GM21529 (cell line): ENCODE measurements at regions not wholly inside any gene's neighbourhood (a gene's known extent, or its start where the extent isn't known, plus 50 kb on each side); places are given as distances from the start of the nearest gene placed in this dataset.

ENCODE experiments used
- ATAC-seq: cut with Tn5 transposase; IDR thresholded peaks from one replicate; pipeline ENCODE4 v1.9.1; 2021; ENCODE audit not compliant: unreplicated experiment

DNA sequence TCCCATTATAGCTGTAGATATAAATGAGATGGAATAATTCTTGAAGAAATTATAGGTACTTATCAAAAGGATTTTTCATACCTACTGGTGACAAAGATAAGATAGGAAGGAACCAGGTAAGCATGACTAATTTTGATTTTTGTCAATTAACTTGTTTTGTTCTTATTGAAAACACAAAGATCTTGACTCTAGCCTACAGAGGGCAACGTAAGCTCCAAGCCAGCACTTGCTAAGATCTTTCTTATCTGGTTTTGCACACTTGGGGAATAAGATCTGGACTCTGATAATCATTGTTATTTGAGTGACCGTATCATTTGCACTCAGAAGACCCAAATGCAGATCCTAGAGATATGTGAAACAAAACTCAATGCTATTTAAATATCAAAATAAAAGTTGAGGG, 223.4 kb downstream of the VEGFC start:
- no peak for ATAC-seq

DNA sequence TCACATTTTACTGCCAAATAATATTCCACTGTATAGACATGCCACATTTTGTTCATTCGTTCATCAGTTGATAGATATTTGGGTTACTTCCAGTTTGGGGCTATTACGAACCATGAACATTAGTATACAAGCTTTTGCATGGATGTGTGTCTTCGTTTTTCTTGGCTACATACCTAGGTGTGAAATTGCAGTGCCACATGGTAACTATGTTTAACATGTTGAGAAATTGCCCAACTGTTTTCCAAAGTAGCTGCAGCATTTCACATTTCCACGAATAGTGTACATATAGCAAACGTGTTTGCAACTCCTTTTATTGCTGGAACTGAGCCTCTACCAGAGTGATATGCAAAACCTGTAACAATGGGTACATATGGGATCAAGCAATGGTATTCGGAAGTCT, 221.5 kb downstream of the VEGFC start:
- ATAC-seq, result no peak

DNA sequence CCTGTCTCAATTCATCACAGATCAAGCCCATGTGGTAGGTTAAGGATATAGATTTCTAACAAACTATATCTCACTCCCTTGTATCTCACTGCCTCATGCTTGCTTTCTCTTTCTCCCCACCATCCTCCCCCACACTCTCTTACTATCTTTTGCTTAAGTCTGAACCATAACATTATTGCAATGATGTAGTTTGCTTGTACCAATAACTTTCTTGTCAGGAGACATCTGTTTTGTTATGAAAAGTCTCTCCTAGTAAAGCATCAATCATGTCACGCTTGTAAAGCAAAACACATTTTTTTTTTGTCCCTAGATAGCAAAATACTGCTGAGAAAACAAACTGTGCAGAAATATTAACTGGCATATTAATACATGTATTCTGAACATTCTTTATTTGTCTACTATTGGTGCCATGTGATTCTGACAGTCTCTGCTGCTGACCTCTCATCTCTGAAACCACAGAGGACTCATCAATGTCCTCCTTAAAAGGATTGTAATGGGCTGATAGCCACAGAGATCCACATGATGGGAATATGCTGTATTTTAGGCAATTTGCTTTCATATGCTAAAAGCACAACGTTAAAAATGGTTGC, 217.5 kb downstream of the VEGFC start:
- no peak for ATAC-seq

DNA sequence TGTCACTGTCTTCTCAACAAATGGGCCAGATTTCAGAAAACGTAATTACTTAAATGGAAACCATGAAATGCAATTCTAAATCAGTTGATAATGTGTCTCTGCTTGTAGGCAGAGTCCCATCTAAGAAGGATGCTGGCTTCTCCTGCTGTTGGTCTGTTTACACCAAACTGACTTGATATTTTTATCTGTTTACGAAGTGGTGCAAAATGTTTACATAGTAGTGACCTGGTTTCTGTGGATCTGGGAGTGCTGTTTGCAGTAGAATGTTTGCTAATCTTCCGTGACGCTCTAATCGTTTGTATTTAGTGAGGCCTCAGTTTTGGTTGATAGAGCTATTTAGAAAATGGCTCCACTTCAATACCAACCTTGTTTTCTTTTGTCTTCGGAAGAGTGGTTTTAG, 213.5 kb downstream of the VEGFC start:
- no peak for ATAC-seq

DNA sequence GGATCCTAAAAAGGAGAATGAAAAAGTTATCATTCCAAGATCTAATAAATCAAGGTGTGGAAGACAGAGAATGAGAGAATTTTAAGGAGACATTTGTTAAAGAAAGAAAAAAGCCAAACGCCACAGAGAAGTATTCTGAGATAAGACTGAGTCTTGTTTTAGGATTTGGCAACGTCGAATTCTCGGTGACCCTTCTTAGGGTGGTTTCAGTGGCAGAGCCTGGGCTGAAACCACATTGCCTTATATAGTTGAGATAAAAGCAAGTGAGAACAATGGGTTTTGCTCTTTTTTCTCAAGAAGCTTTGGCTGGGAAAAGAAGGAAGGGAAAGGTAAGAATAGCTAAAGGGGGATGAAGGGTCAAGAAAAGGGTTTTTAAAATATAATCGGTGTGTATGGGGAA, 209.4 kb downstream of the VEGFC start:
- ATAC-seq, result no peak

DNA sequence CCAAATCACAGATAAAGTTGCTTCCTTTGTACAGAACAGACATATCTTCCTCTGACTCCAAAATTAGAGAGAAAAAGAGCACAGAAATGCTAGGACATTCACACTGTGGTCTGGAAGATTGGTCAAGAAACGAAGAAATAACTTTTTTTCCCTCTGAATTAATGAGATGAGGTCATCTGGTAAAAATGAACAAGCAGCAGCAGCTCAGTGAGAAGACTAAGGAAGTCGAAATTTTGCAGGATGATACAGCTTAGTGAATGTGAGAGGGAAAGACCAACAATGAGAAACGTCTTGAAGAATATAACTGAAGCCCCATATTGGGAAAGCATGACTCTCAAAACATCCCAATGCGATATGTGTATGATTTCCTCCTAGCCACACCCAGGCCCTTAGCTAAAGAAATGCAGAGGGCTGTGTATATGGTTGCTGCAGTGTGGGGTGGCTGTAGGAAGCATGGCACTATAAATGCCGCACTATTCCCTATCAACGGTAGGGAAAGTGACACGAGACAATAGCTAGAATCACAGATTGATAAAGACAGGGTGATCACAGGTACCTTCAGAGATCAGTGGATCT, 208.6 kb downstream of the VEGFC start:
- ATAC-seq, result no peak

DNA sequence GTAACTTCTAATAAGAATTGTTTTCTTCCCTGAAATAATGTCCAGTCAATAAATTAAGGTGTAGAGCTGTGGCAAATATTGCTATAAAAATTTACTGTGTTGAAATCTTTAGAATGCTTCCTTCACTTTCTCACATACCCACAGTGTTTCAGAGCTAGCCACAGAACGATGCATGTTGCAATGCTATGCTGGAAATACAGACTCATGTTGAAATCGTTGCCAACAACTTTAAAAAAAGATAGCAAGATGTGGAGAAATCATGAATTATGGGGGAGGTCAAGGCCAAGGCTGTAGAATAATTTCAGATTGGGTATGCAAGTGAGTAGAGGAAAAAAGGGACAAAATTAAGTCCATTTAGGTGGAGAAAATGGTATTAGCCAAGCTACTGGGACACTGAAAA, 204.8 kb downstream of the VEGFC start:
- ATAC-seq, result no peak

DNA sequence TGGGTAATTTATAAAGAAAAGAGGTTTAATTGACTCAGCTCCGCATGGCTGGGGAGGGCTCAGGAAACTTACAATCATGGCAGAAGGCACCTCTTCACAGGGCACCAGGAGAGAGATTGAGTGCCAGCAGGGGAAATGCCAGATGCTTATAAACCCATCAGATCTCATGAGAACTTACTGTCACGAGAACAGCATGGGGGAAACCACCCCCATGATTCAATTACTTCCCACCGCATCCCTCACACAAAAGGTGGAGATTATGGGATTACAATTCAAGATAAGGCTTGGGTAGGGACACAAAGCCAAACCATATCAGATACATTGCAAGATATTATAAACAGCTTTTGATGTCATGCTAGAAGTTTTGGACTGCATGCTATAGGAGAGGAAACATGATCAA, 204.3 kb downstream of the VEGFC start:
- ATAC-seq, result no peak

DNA sequence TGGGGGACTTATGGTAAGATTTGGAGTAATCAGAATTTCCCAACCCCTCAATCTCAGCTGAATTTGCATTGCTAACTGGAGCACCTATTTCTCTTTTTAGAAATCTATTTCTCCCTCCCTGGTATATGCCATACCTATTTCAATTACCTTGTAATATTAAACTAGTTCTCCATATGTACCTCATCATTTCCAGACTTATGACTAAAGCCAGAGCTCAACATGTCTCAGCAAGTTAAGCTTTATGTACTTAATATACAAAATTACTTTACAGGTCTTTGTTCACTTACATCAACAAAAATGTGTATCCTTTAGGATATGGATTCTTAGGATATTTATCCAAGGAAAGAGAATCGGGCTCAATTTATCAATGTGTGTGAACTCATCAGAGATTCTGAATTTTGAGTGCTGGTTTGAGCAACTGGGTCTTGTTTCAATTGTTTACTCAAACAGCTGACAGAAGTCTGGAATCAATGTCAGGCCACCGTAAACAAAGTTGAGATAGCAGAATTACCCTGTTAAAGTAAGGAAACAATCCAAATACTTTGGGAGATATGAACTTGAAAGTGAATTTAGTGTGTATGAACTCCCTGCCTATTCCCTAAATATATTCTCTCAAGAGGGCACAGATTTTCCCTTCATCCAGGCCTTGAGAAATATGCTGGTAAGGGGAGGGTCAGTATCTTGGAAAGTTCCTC, 199.6 kb downstream of the VEGFC start:
- ATAC-seq, result no peak

DNA sequence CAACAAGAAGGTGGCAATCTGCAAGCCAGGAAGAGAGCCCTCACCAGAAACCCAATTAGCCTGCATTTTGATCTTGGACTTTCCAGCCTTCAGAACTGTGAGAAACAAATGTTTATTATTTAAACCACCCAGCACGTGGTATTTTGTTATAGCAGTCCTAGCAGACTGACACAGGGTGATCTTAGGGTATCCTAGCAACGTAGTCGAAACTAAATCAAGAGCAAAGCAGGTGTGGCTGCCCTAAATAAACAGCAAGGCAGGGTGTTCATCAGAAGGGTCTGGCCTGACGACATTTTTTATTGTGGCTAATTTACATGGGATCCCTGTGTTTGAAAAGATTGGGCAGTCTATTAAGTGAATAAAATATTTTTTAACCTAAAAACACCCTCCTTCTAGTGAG, 198.8 kb downstream of the VEGFC start:
- no peak for ATAC-seq

DNA sequence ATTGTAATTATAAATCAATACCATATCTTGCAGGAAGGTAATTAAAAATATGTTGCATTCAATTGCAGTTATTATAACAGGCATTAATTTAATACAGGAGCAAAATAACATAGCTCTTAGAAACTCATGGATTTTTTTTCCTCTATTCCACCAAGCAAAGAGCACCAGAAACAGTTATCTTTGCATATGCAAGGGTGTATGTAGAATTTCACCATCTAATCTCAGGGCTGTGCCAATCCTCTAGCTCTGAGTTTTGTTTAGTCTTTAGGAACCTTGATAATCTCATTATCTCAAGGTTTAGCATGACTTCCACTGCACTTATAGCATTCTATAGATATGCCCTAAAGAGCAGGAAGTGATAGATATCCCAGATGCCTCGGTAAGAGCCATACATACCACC, 197.5 kb downstream of the VEGFC start:
- no peak for ATAC-seq

DNA sequence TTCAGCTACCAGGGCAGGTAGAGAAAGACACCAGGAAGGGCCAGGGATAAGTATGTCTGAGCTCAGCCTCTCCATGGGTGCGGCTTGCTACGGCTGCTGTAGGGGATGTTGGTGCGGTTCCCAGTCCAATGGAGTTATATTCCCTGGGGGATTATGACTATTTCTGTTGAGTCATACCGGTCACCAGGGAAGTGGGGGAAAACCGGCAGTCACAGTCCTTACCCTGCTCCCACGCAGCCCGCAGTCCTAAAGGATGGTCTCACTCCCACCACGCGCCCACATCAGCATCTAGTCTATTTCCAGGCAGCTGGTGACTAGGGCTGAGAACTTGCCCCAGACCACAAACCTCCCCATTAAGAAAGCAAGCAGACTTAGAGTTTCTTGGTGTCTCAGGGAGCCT, 191.6 kb downstream of the VEGFC start:
- no peak for ATAC-seq

DNA sequence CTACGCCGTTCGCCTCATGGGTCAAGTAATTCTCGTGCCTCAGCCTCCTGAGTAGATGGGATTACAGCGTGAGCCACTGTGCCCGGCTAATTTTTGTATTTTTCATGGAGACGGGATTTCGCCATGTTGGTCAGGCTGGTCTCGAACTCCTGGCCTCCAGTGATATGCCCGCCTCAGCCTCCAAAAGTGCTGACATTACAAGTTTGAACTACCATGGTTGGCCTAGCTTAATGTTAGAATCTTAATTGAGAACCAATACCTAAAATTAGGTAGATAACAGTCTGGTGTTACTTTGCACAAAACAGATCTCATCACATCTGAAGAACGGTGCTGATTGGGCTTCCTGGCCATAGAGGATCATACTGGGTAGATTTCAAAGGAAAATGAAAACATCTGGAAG, 184.9 kb downstream of the VEGFC start:
- no peak for ATAC-seq

DNA sequence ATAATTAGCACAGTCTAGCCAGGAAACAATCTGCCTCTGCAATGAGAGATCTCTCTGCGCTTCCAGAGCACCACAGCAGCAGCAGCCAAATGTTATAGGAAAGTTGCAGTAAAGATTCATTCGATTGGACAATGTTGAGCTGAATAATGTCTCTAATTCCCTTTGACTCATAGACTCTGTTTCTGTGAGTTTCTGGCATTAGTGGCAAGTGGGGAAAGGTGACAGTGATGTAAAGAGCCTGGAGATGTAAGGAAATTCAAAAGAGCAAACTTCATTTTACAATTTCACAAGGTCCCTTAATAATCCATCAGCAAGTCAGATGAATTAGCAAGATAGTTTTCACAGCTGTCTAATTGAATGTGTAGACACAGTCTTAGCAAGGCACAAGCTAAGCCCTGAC, 184.4 kb downstream of the VEGFC start:
- no peak for ATAC-seq

DNA sequence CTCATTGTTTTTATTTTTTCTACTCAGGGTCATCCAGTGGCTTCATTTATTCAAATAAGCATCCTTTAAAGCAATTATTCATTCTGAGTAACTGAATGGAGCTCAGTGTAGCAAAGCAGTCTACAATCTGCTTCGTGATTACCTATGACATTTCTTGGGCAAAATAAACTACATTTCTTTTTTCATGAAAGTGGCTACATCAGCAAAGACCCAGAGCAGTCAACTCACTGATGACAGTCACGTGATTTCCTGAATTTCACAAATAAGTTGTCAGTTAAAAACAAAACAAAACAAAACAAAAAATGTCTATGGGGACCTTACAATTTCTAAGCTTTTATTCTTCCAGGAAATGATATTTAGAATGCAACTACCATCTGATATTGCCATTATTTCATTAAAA, 182.1 kb downstream of the VEGFC start:
- ATAC-seq, result no peak

DNA sequence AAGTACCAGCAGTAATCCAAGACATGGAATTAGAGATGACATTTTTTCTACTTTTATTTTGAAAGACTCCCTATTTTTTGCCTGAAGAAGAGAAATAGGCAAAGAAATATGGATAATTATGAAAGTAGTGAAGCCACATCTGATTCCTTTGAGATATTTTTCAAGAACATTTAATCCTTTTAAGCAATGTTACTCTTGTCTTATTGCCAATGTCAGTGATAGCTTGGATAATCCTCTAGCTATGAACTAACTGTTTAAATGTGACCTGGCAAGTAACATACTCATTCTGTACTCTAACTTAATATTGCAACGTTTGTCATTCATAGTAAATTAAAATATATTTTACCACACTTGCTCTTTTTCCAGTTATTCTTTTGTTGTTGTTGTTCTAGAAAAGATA, 181.3 kb downstream of the VEGFC start:
- ATAC-seq, result no peak

DNA sequence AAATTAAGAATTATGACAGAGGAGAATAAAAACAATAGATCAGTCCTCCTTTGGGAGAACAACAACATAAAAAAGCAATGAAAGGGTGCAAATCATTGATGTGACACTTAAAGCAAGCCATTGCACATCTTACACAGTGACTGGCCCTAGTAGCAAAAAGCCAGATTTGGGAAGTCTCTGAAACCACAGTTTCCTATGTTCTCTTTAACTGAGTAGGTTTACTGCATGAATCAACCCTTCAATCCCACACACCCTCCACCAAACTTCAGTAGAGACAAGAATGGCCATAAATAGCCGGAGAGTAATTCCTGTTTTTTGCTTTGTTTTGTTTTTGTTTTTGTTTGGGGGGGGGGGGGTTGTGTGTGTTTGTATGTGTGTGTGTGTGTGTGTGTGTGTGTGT, 180.8 kb downstream of the VEGFC start:
- ATAC-seq, result no peak

DNA sequence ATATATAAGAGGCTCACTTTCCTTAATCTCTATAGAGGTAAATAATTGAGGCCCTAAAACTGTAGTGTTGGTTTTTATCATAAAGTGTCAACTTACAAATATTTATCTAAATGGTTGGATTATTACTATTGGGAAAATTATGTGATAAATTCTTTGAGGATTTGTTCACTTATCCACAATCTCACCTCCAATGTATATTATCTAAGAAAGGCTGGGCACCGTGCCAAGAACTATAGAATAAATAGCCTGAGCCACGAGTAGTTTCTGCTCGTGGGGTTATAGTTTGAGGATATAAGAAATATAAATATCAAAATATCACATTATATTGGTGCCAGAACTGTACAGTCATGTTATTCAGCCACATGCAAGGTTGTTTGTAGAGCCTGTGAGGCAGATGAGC, 177.9 kb downstream of the VEGFC start:
- ATAC-seq, result no peak

DNA sequence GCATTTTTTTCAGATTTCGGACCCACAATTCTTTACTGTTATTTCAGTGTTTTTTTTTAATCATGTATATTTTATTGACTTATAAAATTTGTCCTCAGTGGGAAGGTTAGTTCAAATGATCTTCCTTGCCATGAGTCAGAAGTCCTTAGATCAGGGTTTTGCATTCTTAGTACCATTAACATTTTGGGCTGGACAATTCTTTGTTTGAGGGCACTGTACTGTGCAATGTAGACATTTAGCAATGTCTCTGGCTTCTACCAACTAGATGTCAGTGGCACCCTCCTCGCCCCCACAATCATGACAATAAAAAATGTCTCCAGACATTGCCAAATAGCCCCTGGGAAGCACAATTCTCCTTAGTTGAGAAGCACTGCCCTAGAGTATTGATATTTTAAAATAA, 176.6 kb downstream of the VEGFC start:
- ATAC-seq, result no peak

DNA sequence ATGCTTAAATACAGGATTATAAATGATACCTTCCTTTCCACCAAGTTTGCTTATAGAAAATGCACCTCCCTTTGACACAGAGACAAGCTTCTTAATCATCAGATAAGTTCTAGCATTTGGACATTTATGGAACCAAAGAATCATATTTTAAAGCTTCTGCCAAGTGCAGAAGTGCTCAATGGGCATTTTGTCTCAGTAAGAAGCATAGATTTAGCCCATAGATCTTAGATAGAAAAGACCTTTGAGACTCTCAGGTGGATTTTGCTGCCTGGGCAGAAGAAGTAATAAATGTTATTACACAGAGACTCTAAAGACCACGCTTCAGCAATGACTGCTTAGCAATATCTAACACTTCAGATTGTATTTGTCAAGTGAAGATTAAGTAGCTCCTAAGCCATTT, 174.6 kb downstream of the VEGFC start:
- ATAC-seq, result no peak

DNA sequence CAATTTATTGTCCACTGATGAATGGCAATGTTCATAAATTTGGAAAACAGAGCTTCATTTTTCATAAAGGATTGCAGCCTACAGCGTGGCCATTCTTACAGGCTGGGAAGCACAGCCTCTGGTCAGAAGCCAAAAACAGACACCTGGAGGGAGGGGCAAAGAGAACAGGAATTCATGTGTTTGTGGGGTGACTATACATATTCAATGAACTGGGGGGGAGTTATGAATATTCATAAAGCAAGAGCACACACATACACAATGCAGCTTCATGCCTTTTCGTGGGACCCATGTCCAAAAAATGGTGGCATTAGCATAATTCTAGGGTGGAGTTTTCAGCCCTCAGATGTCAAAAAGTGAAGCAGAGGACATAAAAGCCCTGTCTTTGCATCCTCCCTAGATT, 173.3 kb downstream of the VEGFC start:
- ATAC-seq, result no peak

DNA sequence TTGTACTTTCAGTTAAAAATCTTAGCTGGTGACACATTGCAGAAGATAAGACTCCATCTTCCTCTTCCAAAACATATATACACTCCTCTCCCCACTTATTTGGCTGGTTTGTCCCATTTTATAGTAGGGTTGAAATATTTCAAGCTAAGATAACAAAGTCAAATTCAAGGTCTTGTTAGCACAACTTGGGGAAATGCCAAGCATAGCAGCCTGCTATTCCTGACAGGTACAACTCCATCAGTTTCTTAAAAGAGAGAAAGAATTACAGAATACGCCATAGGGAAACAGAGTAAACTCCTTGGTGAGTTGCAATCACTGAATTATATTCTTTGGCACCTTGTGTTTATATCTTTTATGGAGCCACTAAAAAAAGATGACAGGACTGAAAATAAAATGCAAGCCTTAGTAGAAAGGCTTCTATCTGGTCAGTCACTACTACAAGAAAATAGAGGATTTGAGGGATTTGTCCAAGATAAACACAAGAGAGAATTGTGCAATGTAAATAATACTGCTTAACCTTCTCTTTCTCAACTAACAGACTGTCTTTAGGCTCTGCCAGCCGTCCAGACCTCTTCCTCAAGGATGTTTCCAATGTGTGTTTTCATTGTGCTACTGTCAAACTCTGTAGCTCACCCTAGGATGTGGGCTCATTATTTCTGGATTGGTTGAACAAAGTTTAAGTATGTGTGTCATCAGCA, 170.3 kb downstream of the VEGFC start:
- no peak for ATAC-seq
